HG03045 (cell line): ENCODE measurements at regions not wholly inside any gene's neighbourhood (a gene's known extent, or its start where the extent isn't known, plus 50 kb on each side); places are given as distances from the start of the nearest gene placed in this dataset.

Experiments
- ATAC-seq: cut with Tn5 transposase; IDR thresholded peaks from one replicate; pipeline ENCODE4 v1.9.1; 2021; ENCODE audit warnings: mild to moderate bottlenecking, moderate library complexity; ENCODE audit not compliant: unreplicated experiment

- no peak for ATAC-seq
Observed at GRCh38 chr16:65666132-65666941, 544.5 kb upstream of the CDH11 start.

DNA sequence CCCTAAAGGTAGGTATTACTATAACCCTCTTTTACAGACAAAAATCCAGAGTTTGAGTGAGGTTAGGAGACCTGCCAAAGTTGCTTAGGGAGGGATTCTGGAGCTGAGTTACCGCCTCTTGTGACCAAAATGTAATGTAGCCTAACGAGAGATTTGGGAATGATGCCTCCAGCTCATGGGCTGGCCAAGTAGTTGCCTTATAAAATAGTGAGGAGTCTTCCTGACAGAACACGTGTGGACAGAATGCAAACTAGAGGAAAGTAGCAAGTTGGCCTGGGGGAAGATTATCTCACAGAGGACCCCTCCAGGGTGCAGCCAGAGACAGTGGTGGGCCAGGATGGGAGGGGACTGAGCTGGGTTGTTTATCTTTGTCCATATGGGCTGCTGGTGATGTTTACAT is 543.7 kb upstream of the CDH11 start:
- no peak for ATAC-seq

- ATAC-seq: no peak
Observed at GRCh38 chr16:65663774-65664173, 541.9 kb upstream of the CDH11 start.

GRCh38 chr16:65662256-65662655 is 540.4 kb upstream of the CDH11 start:
- ATAC-seq: no peak

DNA sequence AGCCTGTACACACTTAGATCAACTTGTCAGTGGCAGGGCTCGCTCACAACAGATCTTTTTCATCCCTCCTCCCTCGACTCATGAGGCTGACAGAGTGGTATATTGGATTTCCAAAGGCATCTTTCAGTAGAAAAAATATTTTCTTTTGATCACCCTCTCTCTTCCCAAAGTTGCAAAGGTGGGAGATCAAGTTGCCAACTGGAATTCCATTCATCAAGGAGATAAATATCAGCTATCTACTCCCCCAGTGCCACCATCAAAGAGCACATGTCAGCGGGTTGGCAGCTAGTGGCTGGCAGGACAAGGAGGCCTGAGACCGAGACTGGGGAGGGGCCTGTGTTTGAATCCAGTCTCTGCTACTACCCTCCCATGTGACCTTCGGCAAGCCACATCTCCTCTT is 539.7 kb upstream of the CDH11 start:
- no peak for ATAC-seq

- ATAC-seq: no peak
Observed at GRCh38 chr16:65660390-65660789, 538.5 kb upstream of the CDH11 start.

- no peak for ATAC-seq
Observed at GRCh38 chr16:65659758-65660157, 537.9 kb upstream of the CDH11 start.

DNA sequence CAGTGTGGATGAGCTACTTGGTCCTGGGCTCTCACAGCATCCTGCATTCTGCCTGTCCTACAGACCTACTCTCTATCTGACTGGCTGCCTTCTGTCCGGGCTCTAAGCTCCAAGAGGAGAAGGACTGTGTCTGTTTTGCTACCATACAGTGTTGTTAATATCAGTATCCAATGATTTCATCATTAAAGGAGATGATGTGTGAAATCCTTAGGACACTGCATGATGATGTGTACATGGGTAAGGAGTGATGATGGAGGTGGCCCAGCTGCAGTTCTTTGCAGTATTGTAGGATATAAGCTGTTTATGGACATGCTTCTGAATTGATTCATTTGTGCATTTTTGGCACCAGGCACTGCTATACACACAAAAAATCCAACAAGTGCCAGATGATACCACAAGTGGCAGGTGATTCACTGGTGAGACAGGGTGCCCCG is 536.9 kb upstream of the CDH11 start:
- ATAC-seq: no peak

- ATAC-seq: no peak
Observed at GRCh38 chr16:65658349-65658748, 536.5 kb upstream of the CDH11 start.

GRCh38 chr16:65657556-65657955 is 535.7 kb upstream of the CDH11 start:
- ATAC-seq: no peak

DNA sequence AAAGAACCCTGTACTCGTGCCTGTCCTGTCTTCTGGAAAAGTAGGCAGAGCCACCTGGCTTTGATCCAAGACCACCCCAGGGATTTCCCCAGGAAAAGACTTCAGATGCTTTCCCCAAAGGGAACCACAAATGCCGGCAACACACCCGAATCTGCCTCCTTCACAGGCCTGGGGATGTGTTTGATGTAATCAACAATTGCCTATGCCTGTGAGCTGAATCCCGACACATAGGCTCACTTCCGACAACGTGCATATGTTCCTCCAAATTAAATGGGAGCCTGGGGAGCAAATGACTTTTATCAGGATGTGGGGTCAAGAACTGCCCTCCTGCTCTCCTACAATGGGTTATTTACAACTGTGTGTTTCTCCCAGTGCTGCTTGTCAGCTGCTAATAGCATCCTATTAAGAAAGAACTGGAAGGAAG is 535.2 kb upstream of the CDH11 start:
- no peak for ATAC-seq

- ATAC-seq: no peak
Observed at GRCh38 chr16:65655802-65656201, 533.9 kb upstream of the CDH11 start.

GRCh38 chr16:65648101-65648500 is 526.2 kb upstream of the CDH11 start:
- ATAC-seq: no peak

GRCh38 chr16:65644821-65645220 is 523.0 kb upstream of the CDH11 start:
- ATAC-seq: no peak

- no peak for ATAC-seq
Observed at GRCh38 chr16:65641762-65642289, 520.0 kb upstream of the CDH11 start.

- ATAC-seq: no peak
Observed at GRCh38 chr16:65641049-65641761, 519.3 kb upstream of the CDH11 start.

GRCh38 chr16:65634833-65635232 is 513.0 kb upstream of the CDH11 start:
- ATAC-seq: no peak

- no peak for ATAC-seq
Observed at GRCh38 chr16:65634291-65634690, 512.4 kb upstream of the CDH11 start.

GRCh38 chr16:65624666-65625065 is 502.8 kb upstream of the CDH11 start:
- ATAC-seq: no peak

GRCh38 chr16:65624229-65624628 is 502.4 kb upstream of the CDH11 start:
- ATAC-seq: no peak

GRCh38 chr16:65622871-65623270 is 501.0 kb upstream of the CDH11 start:
- no peak for ATAC-seq

GRCh38 chr16:65622151-65622550 is 500.3 kb upstream of the CDH11 start:
- no peak for ATAC-seq
